Activated CD8-positive, alpha-beta T cell treated with anti-CD3 and anti-CD28 coated beads for 36 hours (primary cell): ENCODE measurements at regions not wholly inside any gene's neighbourhood (a gene's known extent, or its start where the extent isn't known, plus 50 kb on each side); places are given as distances from the start of the nearest gene placed in this dataset.
A peak's percentile ranks its signal among the peaks of the same experiment; 100 is the strongest.
"Not testable (repeated sequence)": the region's sequence is repeated elsewhere in the genome, so short reads cannot be mapped to it uniquely, and the experiment has no call there.

Experiments
- ATAC-seq: fragments of 200-7000 bp; cut with Tn5 transposase; one replicate; pipeline ENCODE4 v1.10.0; 2021; ENCODE audit warnings: mild to moderate bottlenecking, moderate library complexity
- CTCF ChIA-PET: fragments of 350-600 bp; sonication (Branson Sonifier 250); formaldehyde crosslinking; loops from one replicate; lab custom pipeline; 2021; ENCODE audit warnings: antibody characterized with exemption; lab: Charles Lee
- POLR2A ChIA-PET: fragments of 350-600 bp; sonication (Branson Sonifier 250); formaldehyde crosslinking; loops from one replicate; lab custom pipeline; 2021; ENCODE audit warnings: antibody characterized with exemption; lab: Charles Lee
- DNase-seq: peaks from one replicate; pipeline ENCODE4 v3.0.0-alpha.2; 2020
- H3K27ac Mint-ChIP-seq: one replicate; pipeline ENCODE4 v1.8.0; 2021; ENCODE audit warnings: mild to moderate bottlenecking, mixed read lengths
- H3K27me3 Mint-ChIP-seq: one replicate; pipeline ENCODE4 v1.8.0; 2021; ENCODE audit warnings: mixed read lengths
- H3K36me3 Mint-ChIP-seq: one replicate; pipeline ENCODE4 v1.8.0; 2021; ENCODE audit warnings: low read depth, mixed read lengths
- H3K4me1 Mint-ChIP-seq: one replicate; pipeline ENCODE4 v1.8.0; 2021; ENCODE audit warnings: low read depth, mixed read lengths
- H3K4me3 Mint-ChIP-seq: one replicate; pipeline ENCODE4 v1.8.0; 2021; ENCODE audit warnings: mild to moderate bottlenecking, moderate library complexity, mixed read lengths
- H3K9me3 Mint-ChIP-seq: one replicate; pipeline ENCODE4 v1.8.0; 2021; ENCODE audit warnings: mixed read lengths
- intact Hi-C: fragments of 100-400 bp; cut with micrococcal nuclease; formaldehyde crosslinking; loops from one replicate; pipeline ENCODE4 v1.10.0; 2022
- TF ChIP-seq, protein P1 (sequence below): fragments of 200-600 bp; IDR thresholded peaks from one replicate; pipeline ENCODE4 v1.8.0; 2022; ENCODE audit warnings: antibody characterized with exemption, mild to moderate bottlenecking

DNA sequence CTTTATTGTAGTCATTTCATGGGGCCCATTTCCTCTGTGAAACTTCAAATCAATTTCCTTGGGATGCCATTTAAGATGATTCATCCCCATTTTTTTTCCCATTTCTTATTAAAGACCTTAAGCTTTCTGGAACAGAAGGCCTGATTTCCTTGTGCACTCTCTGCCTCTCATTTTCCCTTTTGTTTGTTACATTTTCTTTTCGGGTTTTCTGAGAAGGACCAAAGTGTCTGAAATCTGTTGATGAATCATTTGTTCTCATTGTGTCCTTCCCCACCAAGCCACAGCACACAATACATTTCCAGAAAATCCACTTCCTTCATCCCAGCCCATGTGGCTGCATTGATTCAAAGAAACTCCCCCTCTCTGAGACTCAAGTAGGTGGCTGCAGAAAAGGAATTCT is 372.4 kb downstream of the SFMBT2 start:
- no peaks in the 10 kb centered on the region for H3K27me3 Mint-ChIP-seq
- H3K27ac Mint-ChIP-seq, result peak overlapping the region; percentile 65
- TF ChIP-seq, protein P1, sequence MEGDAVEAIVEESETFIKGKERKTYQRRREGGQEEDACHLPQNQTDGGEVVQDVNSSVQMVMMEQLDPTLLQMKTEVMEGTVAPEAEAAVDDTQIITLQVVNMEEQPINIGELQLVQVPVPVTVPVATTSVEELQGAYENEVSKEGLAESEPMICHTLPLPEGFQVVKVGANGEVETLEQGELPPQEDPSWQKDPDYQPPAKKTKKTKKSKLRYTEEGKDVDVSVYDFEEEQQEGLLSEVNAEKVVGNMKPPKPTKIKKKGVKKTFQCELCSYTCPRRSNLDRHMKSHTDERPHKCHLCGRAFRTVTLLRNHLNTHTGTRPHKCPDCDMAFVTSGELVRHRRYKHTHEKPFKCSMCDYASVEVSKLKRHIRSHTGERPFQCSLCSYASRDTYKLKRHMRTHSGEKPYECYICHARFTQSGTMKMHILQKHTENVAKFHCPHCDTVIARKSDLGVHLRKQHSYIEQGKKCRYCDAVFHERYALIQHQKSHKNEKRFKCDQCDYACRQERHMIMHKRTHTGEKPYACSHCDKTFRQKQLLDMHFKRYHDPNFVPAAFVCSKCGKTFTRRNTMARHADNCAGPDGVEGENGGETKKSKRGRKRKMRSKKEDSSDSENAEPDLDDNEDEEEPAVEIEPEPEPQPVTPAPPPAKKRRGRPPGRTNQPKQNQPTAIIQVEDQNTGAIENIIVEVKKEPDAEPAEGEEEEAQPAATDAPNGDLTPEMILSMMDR, result no peak
- peaks cover 16% of the 10 kb centered on the region for H3K9me3 Mint-ChIP-seq
- ATAC-seq (no peak), DNase-seq (no peak)
- ChIA-PET POLR2A (no interaction called here), CTCF (no interaction called here)
- intact Hi-C loops, result loop anchor here (10.0 kb wide), 1 partner anchor 114 kb away; no protein-coding TSS in a partner anchor
- peaks cover 35% of the 10 kb centered on the region for H3K4me1 Mint-ChIP-seq
- H3K4me3 Mint-ChIP-seq, result no peak overlapping the region
- peaks cover 8% of the 10 kb centered on the region for H3K36me3 Mint-ChIP-seq

DNA sequence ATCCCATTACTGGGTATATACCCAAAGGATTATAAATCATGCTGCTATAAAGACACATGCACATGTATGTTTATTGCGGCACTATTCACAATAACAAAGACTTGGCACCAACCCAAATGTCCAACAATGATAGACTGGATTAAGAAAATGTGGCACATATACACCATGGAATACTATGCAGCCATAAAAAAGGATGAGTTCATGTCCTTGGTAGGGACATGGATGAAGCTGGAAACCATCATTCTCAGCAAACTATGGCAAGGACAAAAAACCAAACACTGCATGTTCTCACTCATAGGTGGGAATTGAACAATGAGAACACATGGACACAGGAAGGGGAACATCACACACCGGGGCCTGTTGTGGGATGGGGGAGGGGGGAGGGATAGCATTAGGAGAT is 373.4 kb downstream of the SFMBT2 start:
- H3K4me3 Mint-ChIP-seq, CTCF ChIA-PET, ATAC-seq, H3K27me3 Mint-ChIP-seq, DNase-seq, H3K27ac Mint-ChIP-seq, H3K36me3 Mint-ChIP-seq: not testable (repeated sequence)
- peaks cover 19% of the 10 kb centered on the region for H3K9me3 Mint-ChIP-seq
- POLR2A ChIA-PET, result interaction anchor here (1.3 kb wide), 1 partner anchor 38 kb away, joined by 3 read pairs; no protein-coding TSS in a partner anchor
- H3K4me1 Mint-ChIP-seq, result peaks cover 43% of the 10 kb centered on the region
- intact Hi-C loops, result loop anchor here (10.0 kb wide), 1 partner anchor 113 kb away; no protein-coding TSS in a partner anchor

DNA sequence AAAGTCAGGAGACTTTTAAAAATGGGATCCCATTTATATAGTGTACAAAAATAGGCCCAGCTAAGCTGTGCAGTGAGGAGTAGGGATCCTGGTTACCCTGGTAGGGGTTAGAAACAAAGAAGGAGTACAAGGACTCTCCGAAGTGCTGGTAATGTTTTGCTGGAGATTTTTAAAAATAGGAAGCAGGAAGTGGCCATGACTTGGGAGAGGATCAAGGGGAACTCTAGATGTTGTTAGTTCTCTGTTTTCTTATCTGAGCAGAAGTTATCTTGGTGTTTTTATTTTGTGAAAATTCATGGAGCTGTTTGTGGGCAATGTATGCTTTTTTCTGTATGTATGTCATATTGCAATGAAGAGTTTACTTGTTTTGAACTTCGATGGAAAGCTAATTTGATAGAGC is 373.9 kb downstream of the SFMBT2 start:
- intact Hi-C loops, result loop anchor here (10.0 kb wide), 1 partner anchor 112 kb away; no protein-coding TSS in a partner anchor
- H3K9me3 Mint-ChIP-seq, result peaks cover 20% of the 10 kb centered on the region
- DNase-seq, result no peak
- H3K4me3 Mint-ChIP-seq, result no peak overlapping the region
- ChIA-PET CTCF (interaction anchor here (0.7 to 3.8 kb wide), 2 partner anchors 9 to 118 kb away, joined by 3 to 16 read pairs; no protein-coding TSS in a partner anchor), POLR2A (interaction anchor here (1.3 kb wide), 1 partner anchor 37 kb away, joined by 3 read pairs; no protein-coding TSS in a partner anchor)
- no peak overlapping the region for H3K27ac Mint-ChIP-seq
- H3K36me3 Mint-ChIP-seq, result peaks cover 8% of the 10 kb centered on the region
- TF ChIP-seq, protein P1, result no peak
- H3K4me1 Mint-ChIP-seq, result peaks cover 44% of the 10 kb centered on the region
- no peak for ATAC-seq
- no peaks in the 10 kb centered on the region for H3K27me3 Mint-ChIP-seq

DNA sequence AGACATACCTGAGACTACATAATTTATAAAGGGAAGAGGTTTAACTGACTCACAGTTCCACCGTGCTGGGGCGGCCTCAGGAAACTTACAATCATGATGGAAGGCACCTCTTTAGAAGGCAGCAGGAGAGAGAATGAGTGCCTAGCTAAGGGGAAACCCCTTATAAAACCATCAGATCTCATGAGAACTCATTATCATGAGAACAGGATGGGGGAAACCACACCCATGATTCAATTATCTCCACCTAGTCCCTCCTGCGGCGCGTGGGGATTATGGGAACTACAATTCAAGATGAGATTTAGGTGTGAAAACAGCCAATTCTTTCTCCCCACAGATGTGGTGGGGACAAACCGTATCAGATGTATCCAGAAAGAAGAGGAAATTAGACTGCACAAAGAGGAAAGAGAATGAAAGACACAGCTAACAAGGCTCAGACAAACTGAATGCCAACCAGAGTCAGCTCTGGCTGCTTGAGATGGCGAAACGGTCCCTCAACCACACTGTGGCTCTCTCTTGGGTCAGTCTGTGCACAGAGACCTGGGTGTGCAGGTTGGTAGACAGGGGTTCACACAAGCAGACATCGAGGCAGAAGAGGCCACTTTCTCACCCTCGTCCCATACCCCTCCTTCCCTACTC is 375.6 kb downstream of the SFMBT2 start:
- POLR2A ChIA-PET, result no interaction called here
- Mint-ChIP-seq H3K36me3 (peaks cover 11% of the 10 kb centered on the region), H3K9me3 (peaks cover 22% of the 10 kb centered on the region), H3K27me3 (no peaks in the 10 kb centered on the region), H3K27ac (peak overlapping the region; percentile 69), H3K4me1 (peaks cover 51% of the 10 kb centered on the region), H3K4me3 (no peak overlapping the region)
- intact Hi-C loops, result loop anchor here (10.0 kb wide), 1 partner anchor 110 kb away; no protein-coding TSS in a partner anchor
- TF ChIP-seq, protein P1, result no peak
- CTCF ChIA-PET, result interaction anchor here (0.7 to 3.8 kb wide), 2 partner anchors 116 to 653 kb away, joined by 3 to 16 read pairs; no protein-coding TSS in a partner anchor
- peak; percentile 76 for DNase-seq
- peak; percentile 84 for ATAC-seq

DNA sequence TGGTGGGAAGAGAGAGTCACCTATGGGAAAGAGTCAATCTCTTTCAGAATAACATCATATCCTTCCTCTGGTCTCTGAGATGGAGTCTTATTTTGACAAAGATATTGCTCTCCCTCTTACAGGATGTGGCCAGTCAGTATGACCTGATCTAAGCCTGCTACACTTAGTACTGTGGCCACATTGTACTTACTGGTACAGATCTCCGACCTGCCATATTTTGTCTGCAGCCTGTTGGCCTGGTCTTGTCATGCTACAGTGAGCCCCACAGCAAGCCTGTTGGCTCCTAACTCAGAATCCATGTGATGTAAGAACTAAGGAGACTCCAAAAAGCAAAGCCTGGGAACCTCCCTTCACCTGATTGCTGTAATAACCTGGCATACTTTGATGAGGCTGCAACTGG is 377.8 kb downstream of the SFMBT2 start:
- TF ChIP-seq, protein P1, result no peak
- ATAC-seq (no peak), DNase-seq (peak; percentile 6)
- ChIA-PET CTCF (interaction anchor here (0.9 to 3.8 kb wide), 2 partner anchors 114 to 493 kb away, joined by 3 to 16 read pairs; no protein-coding TSS in a partner anchor), POLR2A (no interaction called here)
- H3K4me1 Mint-ChIP-seq, result peaks cover 64% of the 10 kb centered on the region
- no peaks in the 10 kb centered on the region for H3K27me3 Mint-ChIP-seq
- peaks cover 16% of the 10 kb centered on the region for H3K36me3 Mint-ChIP-seq
- peak overlapping the region; percentile 18 for H3K27ac Mint-ChIP-seq
- intact Hi-C loops, result loop anchor here (10.0 kb wide), 1 partner anchor 108 kb away; no protein-coding TSS in a partner anchor
- H3K9me3 Mint-ChIP-seq, result peaks cover 32% of the 10 kb centered on the region
- no peak overlapping the region for H3K4me3 Mint-ChIP-seq
